Type B pancreatic cell (in vitro differentiated cells): ENCODE measurements at regions not wholly inside any gene's neighbourhood (a gene's known extent, or its start where the extent isn't known, plus 50 kb on each side); places are given as distances from the start of the nearest gene placed in this dataset.

Source experiments
- DNase-seq: peaks from one replicate; pipeline ENCODE4 v3.0.0; 2021; ENCODE audit warnings: mixed read lengths; ENCODE audit not compliant: unreplicated experiment; ENCODE audit errors: extremely low spot score
- H3K27ac Mint-ChIP-seq: 2 replicates; pipeline ENCODE4 v1.8.0; 2021; ENCODE audit warnings: mild to moderate bottlenecking, mixed read lengths
- H3K27me3 Mint-ChIP-seq: 2 replicates; pipeline ENCODE4 v1.8.0; 2021; ENCODE audit warnings: mixed read lengths
- H3K36me3 Mint-ChIP-seq: 2 replicates; pipeline ENCODE4 v1.8.0; 2021; ENCODE audit warnings: mixed read lengths
- H3K4me1 Mint-ChIP-seq: one replicate; pipeline ENCODE4 v1.8.0; 2021; ENCODE audit warnings: mixed read lengths; ENCODE audit not compliant: unreplicated experiment
- H3K4me3 Mint-ChIP-seq: 2 replicates; pipeline ENCODE4 v1.8.0; 2021; ENCODE audit warnings: mild to moderate bottlenecking, mixed read lengths
- H3K9me3 Mint-ChIP-seq: 2 replicates; pipeline ENCODE4 v1.8.0; 2021; ENCODE audit warnings: mixed read lengths
- TF ChIP-seq, protein P1 (sequence below): fragments of 200-600 bp; sonication (generic); conservative IDR thresholded peaks from 2 replicates; pipeline ENCODE4 v1.5.0; 2021; ENCODE audit warnings: antibody characterized with exemption, mild to moderate bottlenecking

DNA sequence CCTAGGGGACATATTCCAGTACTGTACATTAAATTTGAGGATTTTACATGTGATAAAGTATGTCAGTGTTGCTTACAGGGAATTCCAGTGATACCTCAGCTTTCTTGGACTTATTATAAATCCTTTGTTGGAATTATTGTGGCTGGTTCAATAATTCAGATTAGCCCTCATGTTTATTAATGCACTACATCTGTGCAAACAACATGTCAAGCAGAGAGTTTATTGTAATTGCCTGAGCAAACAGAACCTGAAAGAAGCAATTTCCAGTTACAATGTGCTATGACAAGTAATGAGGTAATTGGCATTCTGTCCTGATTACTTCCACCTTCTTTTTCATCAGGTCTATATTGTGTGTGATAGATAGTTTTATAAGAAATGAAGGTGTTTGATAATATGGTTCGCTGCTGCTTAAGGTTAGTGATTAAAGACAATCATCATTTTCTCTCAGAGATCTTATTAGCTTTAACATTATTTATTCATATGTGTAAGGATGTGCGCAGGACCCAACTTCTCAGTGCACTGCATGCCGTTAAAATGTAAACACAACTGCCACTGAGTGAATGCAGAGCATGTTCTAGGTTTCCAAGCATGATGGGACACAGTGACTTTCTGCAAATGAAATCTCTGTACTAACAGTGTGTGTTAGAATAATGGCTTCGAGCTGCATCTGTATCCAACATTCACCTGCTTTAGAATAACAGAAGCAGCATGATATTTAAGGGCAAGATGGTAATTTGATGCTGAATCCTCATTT, 973.7 kb upstream of the POU3F3 start:
- no peak overlapping the region for H3K4me3 Mint-ChIP-seq

GRCh38 chr2:103887625-103888024, 966.3 kb upstream of the POU3F3 start:
- DNase-seq: no peak
- no peaks in the 10 kb centered on the region for H3K27me3 Mint-ChIP-seq
- H3K36me3 Mint-ChIP-seq: no peaks in the 10 kb centered on the region
- H3K4me1 Mint-ChIP-seq: no peaks in the 10 kb centered on the region
- no peaks in the 10 kb centered on the region for H3K9me3 Mint-ChIP-seq
- no peak overlapping the region for H3K4me3 Mint-ChIP-seq
- TF ChIP-seq, protein P1, sequence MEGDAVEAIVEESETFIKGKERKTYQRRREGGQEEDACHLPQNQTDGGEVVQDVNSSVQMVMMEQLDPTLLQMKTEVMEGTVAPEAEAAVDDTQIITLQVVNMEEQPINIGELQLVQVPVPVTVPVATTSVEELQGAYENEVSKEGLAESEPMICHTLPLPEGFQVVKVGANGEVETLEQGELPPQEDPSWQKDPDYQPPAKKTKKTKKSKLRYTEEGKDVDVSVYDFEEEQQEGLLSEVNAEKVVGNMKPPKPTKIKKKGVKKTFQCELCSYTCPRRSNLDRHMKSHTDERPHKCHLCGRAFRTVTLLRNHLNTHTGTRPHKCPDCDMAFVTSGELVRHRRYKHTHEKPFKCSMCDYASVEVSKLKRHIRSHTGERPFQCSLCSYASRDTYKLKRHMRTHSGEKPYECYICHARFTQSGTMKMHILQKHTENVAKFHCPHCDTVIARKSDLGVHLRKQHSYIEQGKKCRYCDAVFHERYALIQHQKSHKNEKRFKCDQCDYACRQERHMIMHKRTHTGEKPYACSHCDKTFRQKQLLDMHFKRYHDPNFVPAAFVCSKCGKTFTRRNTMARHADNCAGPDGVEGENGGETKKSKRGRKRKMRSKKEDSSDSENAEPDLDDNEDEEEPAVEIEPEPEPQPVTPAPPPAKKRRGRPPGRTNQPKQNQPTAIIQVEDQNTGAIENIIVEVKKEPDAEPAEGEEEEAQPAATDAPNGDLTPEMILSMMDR: no peak
- H3K27ac Mint-ChIP-seq: no peak overlapping the region

More for the DNA sequence above, 973.7 kb upstream of the POU3F3 start:
- peaks cover 7% of the 10 kb centered on the region for H3K27me3 Mint-ChIP-seq
- DNase-seq: no peak
- no peaks in the 10 kb centered on the region for H3K9me3 Mint-ChIP-seq
- TF ChIP-seq, protein P1: no peak
- no peaks in the 10 kb centered on the region for H3K4me1 Mint-ChIP-seq
- H3K27ac Mint-ChIP-seq: no peak overlapping the region
- H3K36me3 Mint-ChIP-seq: no peaks in the 10 kb centered on the region

DNA sequence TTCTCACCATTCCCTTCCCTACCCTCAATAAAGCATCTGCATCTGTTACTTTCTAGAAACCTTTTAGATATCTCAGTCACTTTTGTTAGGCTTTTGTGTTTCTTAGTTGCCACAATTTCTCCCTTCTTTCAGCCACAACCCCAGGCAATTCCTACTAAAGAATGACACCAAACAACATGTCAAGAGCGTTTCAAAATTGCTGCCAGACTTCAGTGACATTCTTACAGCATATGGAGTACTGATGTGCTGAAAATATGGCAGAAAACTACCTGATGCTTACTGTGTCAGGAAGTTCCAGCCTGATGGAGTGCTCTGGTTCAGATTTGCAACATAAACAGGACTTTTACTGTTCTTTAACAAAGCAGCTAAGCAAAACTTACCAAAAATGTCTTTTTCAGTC, 957.7 kb upstream of the POU3F3 start:
- no peaks in the 10 kb centered on the region for H3K27me3 Mint-ChIP-seq
- no peak overlapping the region for H3K27ac Mint-ChIP-seq
- no peaks in the 10 kb centered on the region for H3K4me1 Mint-ChIP-seq
- no peaks in the 10 kb centered on the region for H3K9me3 Mint-ChIP-seq
- TF ChIP-seq, protein P1: no peak
- no peaks in the 10 kb centered on the region for H3K36me3 Mint-ChIP-seq
- no peak for DNase-seq
- H3K4me3 Mint-ChIP-seq: no peak overlapping the region

DNA sequence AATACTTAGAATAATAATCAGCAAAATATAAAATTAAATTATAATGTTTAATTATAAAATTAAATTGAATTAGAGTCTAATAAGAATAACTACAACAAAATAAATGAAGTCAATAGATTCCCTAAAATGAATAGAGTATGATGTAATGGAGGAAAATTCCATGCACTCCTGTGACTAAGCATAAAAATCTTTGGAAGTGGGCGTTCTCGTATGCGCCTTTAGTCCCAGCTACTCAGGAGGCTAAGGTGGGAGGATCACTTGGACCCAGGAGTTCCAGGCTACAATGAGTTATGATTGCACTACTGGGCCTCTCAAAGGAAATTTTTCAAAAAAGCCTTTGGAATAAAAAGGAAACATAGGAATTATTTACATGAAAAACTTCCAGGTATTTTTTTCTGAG, 955.4 kb upstream of the POU3F3 start:
- Mint-ChIP-seq H3K27ac (no peak overlapping the region), H3K4me1 (no peaks in the 10 kb centered on the region), H3K9me3 (no peaks in the 10 kb centered on the region), H3K4me3 (no peak overlapping the region), H3K27me3 (no peaks in the 10 kb centered on the region), H3K36me3 (no peaks in the 10 kb centered on the region)
- TF ChIP-seq, protein P1: no peak
- no peak for DNase-seq

DNA sequence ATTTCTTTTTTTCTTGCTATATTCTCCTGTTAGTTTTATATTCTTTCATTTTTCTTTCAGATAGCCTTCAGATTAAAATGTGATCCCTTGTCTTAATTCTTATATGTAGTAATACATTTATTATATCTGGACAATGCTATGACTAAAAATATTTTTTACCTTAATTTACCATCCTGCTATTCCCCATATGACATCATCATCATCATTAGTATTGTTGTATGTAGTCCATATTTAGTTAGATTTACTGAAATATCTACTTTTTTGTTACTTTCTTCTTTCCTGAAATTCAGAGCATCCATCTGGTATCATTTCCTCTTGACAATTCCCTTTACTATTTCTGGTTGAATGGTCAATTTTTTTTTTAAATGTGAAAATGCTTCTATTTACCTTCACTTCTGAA, 951.6 kb upstream of the POU3F3 start:
- H3K27me3 Mint-ChIP-seq: no peaks in the 10 kb centered on the region
- H3K27ac Mint-ChIP-seq: no peak overlapping the region
- no peak for DNase-seq
- H3K4me3 Mint-ChIP-seq: no peak overlapping the region
- no peaks in the 10 kb centered on the region for H3K36me3 Mint-ChIP-seq
- H3K4me1 Mint-ChIP-seq: no peaks in the 10 kb centered on the region
- H3K9me3 Mint-ChIP-seq: no peaks in the 10 kb centered on the region
- TF ChIP-seq, protein P1: no peak
